K562 (cell line): ENCODE measurements at regions not wholly inside any gene's neighbourhood (a gene's known extent, or its start where the extent isn't known, plus 50 kb on each side); places are given as distances from the start of the nearest gene placed in this dataset.

ENCODE experiments used
- ATAC-seq: fragments of 200-7000 bp; cut with Tn5 transposase; 3 replicates; pipeline ENCODE4 v1.9.1; 2020; ENCODE audit warnings: moderate library complexity
- BruUV-seq: library from RNA; stranded (reverse); fragments of 400-500 nt; replicated peaks from 2 replicates; lab custom pipeline; 2021; lab: Mats Ljungman, UMichigan
- CTCF ChIA-PET: fragments of 300-600 bp; formaldehyde crosslinking; extraction: SDS; loops from one replicate; lab custom pipeline; 2021; ENCODE audit warnings: low intra/inter-chr PET ratio; lab: Yijun Ruan, JAX
- POLR2A ChIA-PET: fragments of 300-600, 350-650 bp; sonication (Branson Sonifier 250); formaldehyde crosslinking; extraction: SDS; loops from one replicate; lab custom pipeline; 2021; ENCODE audit warnings: antibody characterized with exemption, inconsistent platforms; lab: Yijun Ruan, JAX
- DNase-seq, 4 experiments: peaks; one replicate each; pipeline versions ENCODE4 v3.0.0 to v3.0.0-alpha.2; 2011 to 2018; ENCODE audit warnings: low spot score in 3 of 4, mixed read lengths in 3 of 4; ENCODE audit errors: extremely low read depth in 1 of 4
- FAIRE-seq: peaks from 2 replicates; lab custom pipeline; 2011; peaks lifted over from hg19 to GRCh38; lab: Jason Lieb, UNC
- H2AFZ ChIP-seq: 2 replicates; pipeline ENCODE4 v1.6.0; 2011; ENCODE audit warnings: low read depth, low read length, control low read depth, inconsistent platforms
- H3K27ac ChIP-seq: fragments of 200-600 bp; 3 replicates; pipeline ENCODE4 v1.8.0; 2011; ENCODE audit warnings: low read depth, mild to moderate bottlenecking, control low read depth, inconsistent platforms, low read length, moderate library complexity, mixed read lengths; ENCODE audit errors: extremely low read depth
- H3K27me3 ChIP-seq, 2 experiments: fragments of 300-600 bp in 1 of 2; 2 replicates in 1 of 2; 3 replicates in 1 of 2; pipeline versions ENCODE4 v1.6.0 to v1.8.0; 2011; ENCODE audit warnings: inconsistent platforms in 2 of 2, low read length in 2 of 2, mild to moderate bottlenecking in 1 of 2, mixed read lengths in 1 of 2, moderate library complexity in 1 of 2; ENCODE audit not compliant: control insufficient read depth in 2 of 2, insufficient read depth in 2 of 2
- H3K36me3 ChIP-seq: fragments of 300-600 bp; 3 replicates; pipeline ENCODE4 v1.8.0; 2011; ENCODE audit warnings: mild to moderate bottlenecking, low read length, inconsistent platforms; ENCODE audit not compliant: control insufficient read depth, insufficient read depth
- H3K4me1 ChIP-seq, 2 experiments: fragments of 200-600 bp in 1 of 2; replicated peaks in 1 of 2; 2 replicates in 1 of 2; 3 replicates in 1 of 2; pipeline versions ENCODE4 v1.5.1 to v1.8.0; 2011; ENCODE audit warnings: inconsistent platforms in 2 of 2, low read length in 2 of 2, mild to moderate bottlenecking in 1 of 2, mixed read lengths in 1 of 2, moderate library complexity in 1 of 2; ENCODE audit not compliant: control insufficient read depth in 2 of 2, insufficient read depth in 2 of 2
- H3K4me2 ChIP-seq: 2 replicates; pipeline ENCODE4 v1.6.1; 2011; ENCODE audit warnings: low read length, control low read depth, inconsistent platforms, mixed read lengths; ENCODE audit not compliant: insufficient read depth
- H3K4me3 ChIP-seq: fragments of 200-600 bp; sonication (generic), shearing (Covaris generic); 2 replicates; pipeline ENCODE4 v1.5.1; 2016; ENCODE audit warnings: control low read depth, inconsistent platforms
- H3K79me2 ChIP-seq: fragments of 200-600 bp; 3 replicates; pipeline ENCODE4 v1.8.0; 2011; ENCODE audit warnings: low read length, inconsistent platforms; ENCODE audit not compliant: control insufficient read depth, insufficient read depth
- H3K9ac ChIP-seq, 2 experiments: 2 replicates each; pipeline versions ENCODE4 v1.6.0 to v1.6.1; 2011; ENCODE audit warnings: low read depth in 2 of 2, low read length in 2 of 2, control low read depth in 1 of 2, inconsistent platforms in 1 of 2, mild to moderate bottlenecking in 1 of 2, mixed read lengths in 1 of 2; ENCODE audit not compliant: insufficient read depth in 1 of 2
- H3K9me1 ChIP-seq: one replicate; pipeline ENCODE4 v1.6.0; 2011; ENCODE audit warnings: inconsistent platforms, mild to moderate bottlenecking, low read length, moderate library complexity; ENCODE audit not compliant: control insufficient read depth, insufficient read depth
- H3K9me3 ChIP-seq: replicated peaks from 2 replicates; pipeline ENCODE4 v1.5.1; 2011; ENCODE audit warnings: low read depth, low read length, inconsistent platforms; ENCODE audit not compliant: control insufficient read depth, insufficient read depth
- H4K20me1 ChIP-seq: replicated peaks from 2 replicates; pipeline ENCODE4 v1.6.1; 2011; ENCODE audit warnings: low read length, inconsistent platforms, mixed read lengths; ENCODE audit not compliant: control insufficient read depth, insufficient read depth
- EHMT2 ChIP-seq: fragments of 450-650 bp; IDR thresholded peaks from 2 replicates; pipeline ENCODE4 v1.6.1; 2018; ENCODE audit warnings: antibody characterized with exemption
- FOXA3 ChIP-seq, 2 experiments: fragments of 450-650 bp in 1 of 2; sonication (generic) in 1 of 2; formaldehyde crosslinking; IDR thresholded peaks in 1 of 2; conservative IDR thresholded peaks in 1 of 2; 2 replicates each; pipeline versions ENCODE4 v1.4.0 to v1.8.0; 2020 to 2022; ENCODE audit warnings: mild to moderate bottlenecking in 2 of 2, missing genetic modification reagents in 1 of 2
- KAT2B ChIP-seq: IDR thresholded peaks from one replicate; pipeline ENCODE4 v1.6.1; 2012; ENCODE audit warnings: low read depth, mild to moderate bottlenecking, control low read depth, inconsistent platforms, low read length, moderate library complexity
- RFX1 ChIP-seq: fragments of 450-650 bp; IDR thresholded peaks from 2 replicates; pipeline ENCODE4 v1.6.1; 2016; ENCODE audit warnings: mild to moderate bottlenecking, moderate library complexity
- TBP ChIP-seq: optimal IDR thresholded peaks from 2 replicates; pipeline ENCODE3; 2011; ENCODE audit warnings: low read depth, low read length, improper control_type of control experiment
- THAP7 ChIP-seq: fragments of 250-450 bp; sonication (Bioruptor Pico); IDR thresholded peaks from 2 replicates; pipeline ENCODE4 v1.5.0; 2021
- ZBTB2 ChIP-seq: fragments of 450-650 bp; IDR thresholded peaks from 2 replicates; pipeline ENCODE4 v1.6.1; 2016; ENCODE audit warnings: antibody characterized with exemption
- WGBS: fragments of 100-300 bp; shearing (Covaris generic); methylation state at CpG from one replicate; pipeline ENCODE4 v1.1.6; 2016; ENCODE audit warnings: low coverage, mixed read lengths; ENCODE audit not compliant: insufficient coverage; ENCODE audit errors: missing lambda C conversion rate; 5-methylcytosine and 5-hydroxymethylcytosine counted together
- in situ Hi-C: fragments of 300-500 bp; cut with MboI; formaldehyde crosslinking; loops from 4 replicates; pipeline ENCODE4 v1.15.0; 2018; ENCODE audit warnings: inconsistent platforms, mixed read lengths
- intact Hi-C: fragments of 100-400 bp; cut with micrococcal nuclease; formaldehyde crosslinking; loops from 2 replicates; pipeline ENCODE4 v1.14.2; 2022

DNA sequence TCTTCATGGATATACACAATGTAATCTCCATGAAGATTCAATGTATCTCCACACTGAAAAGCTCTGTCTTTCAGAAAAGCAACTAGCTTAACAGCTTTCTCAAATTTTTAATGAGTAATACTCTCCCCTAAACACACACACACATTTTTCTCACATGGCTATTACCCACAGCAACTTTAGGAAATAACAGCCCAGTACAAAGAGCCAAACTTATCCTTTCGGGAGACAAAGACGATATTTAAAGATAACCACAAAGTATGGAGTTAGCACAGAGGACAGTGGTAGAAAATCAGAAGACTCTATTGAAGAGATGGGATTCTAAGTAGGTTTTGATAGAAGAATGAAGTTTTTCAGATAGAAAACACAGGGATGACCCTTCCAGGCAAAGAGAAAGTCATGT lies 394.9 kb upstream of the TRIB2 start:
- CTCF ChIA-PET, result no interaction called here
- in situ Hi-C loops, result no loop called here
- WGBS, result 83% methylated on average over 2 of the region's 2 CpGs

More for the DNA sequence above, 394.9 kb upstream of the TRIB2 start:
- H3K9me3 ChIP-seq, result 0 out of 2 replicates have a peak, but pooled peaks cover 6% of the 10 kb centered on the region
- no TSS peak for BruUV-seq
- H2AFZ ChIP-seq, result no peak overlapping the region
- no peaks in the 10 kb centered on the region for H3K27me3 ChIP-seq
- no peak overlapping the region for H3K9ac ChIP-seq
- POLR2A ChIA-PET, result interaction anchor here (1.0 kb wide), 1 partner anchor 10 kb away, joined by 3 read pairs; no protein-coding TSS in a partner anchor
- H3K79me2 ChIP-seq, result no peaks in the 10 kb centered on the region
- DNase-seq (no peak), FAIRE-seq (no peak), ATAC-seq (no peak)
- H4K20me1 ChIP-seq, result no peaks in the 10 kb centered on the region
- H3K4me2 ChIP-seq, result no peak overlapping the region
- no peaks in the 10 kb centered on the region; the same call in 2 of the 3 replicates for H3K36me3 ChIP-seq
- no peak overlapping the region for H3K4me3 ChIP-seq
- TF ChIP-seq EHMT2 (no peak), ZBTB2 (no peak), RFX1 (no peak), KAT2B (no peak), THAP7 (CRISPR knock-in tag) (no peak), TBP (no peak), FOXA3 (CRISPR knock-in tag; conservative IDR thresholded peaks at IDR 0.05 in 1 of 2, IDR thresholded peaks at IDR 0.05 in 1 of 2) (no peak)
- intact Hi-C loops, result no loop called here
- H3K4me1 ChIP-seq, result peaks cover 5 to 23% of the 10 kb centered on the region in 2 experiments; a peak in 4 of 5 replicates
- no peak overlapping the region for H3K27ac ChIP-seq
- no peaks in the 10 kb centered on the region for H3K9me1 ChIP-seq
